GM19351 (cell line): ENCODE measurements at regions not wholly inside any gene's neighbourhood (a gene's known extent, or its start where the extent isn't known, plus 50 kb on each side); places are given as distances from the start of the nearest gene placed in this dataset.

Experiments used
- ATAC-seq: cut with Tn5 transposase; IDR thresholded peaks from one replicate; pipeline ENCODE4 v1.9.1; 2021; ENCODE audit warnings: mild to moderate bottlenecking, moderate library complexity; ENCODE audit not compliant: unreplicated experiment

GRCh38 chr6:95240514-95240913 lies 336.8 kb upstream of the MANEA start:
- ATAC-seq = no peak

DNA sequence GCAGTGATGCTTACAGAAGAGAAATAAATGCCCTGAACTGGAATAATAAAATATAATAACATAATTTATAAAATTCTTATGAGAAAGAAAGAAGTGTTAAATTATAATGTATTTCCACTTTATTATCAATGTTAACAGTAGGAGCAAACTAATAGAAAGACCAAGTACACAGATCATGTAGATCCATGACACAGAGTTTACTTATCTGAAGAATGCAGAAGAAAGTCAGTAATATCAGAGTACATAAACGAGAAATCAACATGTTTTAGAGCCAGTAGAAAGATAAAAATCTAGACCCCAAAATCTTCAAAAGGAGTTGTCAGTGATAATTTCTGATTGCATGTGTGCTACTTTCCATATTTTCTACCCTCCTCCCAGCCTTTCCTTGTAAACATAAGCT lies 334.8 kb upstream of the MANEA start:
- no peak for ATAC-seq

DNA sequence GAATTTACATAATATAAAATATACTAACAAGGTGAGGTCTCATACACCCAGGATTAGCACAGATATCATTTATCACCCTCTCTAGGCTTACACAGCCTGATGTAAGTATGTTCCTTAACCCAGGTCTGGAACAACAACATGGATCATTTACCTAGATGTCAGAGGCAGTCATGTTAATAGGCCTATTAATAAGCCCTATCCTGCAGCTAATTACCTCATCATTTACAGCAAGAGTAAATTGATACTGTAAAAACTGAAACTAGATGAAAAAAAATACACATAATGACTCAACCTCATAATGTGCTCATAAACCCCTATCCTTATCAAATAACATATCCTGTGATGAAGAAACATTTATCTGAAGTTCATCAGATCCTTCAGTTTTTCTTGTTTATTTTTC lies 334.3 kb upstream of the MANEA start:
- no peak for ATAC-seq

DNA sequence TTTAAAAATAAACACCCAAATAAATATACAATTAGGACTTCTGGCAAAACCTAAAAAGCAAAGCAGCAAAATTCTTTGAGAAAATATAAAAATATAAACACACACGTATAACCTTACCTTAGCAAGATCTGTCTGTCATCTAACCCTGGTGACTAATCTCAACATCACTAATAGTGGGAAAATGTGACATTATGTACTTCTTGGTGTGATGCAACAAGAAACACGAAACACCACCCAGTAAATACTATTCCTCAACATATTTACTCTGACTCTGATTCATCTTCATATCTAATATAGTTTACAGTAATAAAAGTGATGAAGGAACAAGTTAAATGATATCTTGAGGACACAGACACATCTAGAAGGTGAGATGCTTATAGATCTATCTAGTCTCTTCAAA lies 332.6 kb upstream of the MANEA start:
- no peak for ATAC-seq

GRCh38 chr6:95248499-95248898 lies 328.8 kb upstream of the MANEA start:
- ATAC-seq = no peak

GRCh38 chr6:95249175-95249574 lies 328.2 kb upstream of the MANEA start:
- ATAC-seq = no peak

GRCh38 chr6:95249661-95250060 lies 327.7 kb upstream of the MANEA start:
- no peak for ATAC-seq

DNA sequence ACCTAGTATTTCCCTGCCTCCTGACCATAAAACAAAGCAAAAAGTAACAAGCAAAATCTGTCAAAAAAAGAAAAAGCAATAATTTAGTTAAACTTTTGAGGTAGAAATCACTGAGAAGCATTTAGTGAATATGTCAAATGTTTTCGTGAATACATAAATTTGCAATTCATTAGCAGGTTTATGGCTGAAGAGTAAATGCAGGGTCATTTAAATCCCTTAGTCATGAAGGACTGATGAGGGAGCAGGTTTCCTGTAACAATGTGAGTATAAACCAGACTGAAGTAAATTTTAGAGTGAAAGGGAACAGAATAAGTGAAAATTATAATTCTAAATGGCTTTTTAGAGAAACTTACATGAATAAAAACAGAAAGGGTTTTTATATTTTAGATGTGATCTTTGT lies 313.5 kb upstream of the MANEA start:
- no peak for ATAC-seq

GRCh38 chr6:95266537-95267258 lies 310.6 kb upstream of the MANEA start:
- ATAC-seq = no peak

DNA sequence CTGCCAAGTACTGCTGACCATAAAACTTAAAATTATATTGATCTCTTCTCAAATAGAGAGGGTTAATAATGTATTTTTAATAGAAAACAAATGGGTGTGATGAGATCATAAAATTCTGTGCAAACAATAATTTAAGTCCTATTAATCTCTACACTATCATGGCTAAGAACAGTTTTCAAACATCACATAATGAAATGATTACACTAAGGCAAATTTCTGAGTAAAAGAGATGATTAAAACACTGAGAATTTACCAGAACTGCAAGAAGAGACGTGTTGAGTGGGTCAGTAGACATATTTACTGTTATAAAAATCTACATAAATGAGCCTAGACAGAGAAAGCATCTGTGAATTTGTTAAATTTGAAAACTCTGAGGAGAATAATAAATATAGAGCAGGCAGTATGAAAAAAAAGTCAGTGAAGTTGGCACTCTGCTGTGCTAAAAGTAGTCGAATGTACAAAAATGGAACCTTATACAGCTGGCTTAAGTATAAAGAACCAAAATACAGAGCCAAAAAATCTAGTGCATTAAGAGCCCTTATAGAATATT lies 302.6 kb upstream of the MANEA start:
- no peak for ATAC-seq

DNA sequence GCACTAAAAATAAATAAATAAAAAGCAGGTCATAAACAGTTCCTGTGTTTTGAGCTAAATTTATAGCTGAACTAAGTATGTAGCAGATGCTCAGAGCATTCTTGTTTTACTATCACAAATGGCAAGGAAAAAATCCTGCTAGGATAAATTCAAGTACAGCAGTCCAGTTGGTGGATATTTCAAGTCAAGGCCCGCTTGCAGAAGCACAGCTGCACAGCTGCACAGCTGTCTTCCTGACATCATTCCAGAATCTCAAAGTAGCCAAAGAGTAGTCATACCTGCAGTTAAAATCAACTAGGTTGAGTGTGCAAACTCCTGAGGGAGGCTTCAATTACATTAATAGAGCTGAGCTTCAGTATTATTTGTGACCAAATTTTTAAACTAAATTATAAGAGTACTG lies 297.7 kb upstream of the MANEA start:
- no peak for ATAC-seq

GRCh38 chr6:95280686-95281273 lies 296.6 kb upstream of the MANEA start:
- ATAC-seq = no peak

- no peak for ATAC-seq
These were observed 291.5 kb upstream of the MANEA start for GRCh38 chr6:95285881-95286280.

GRCh38 chr6:95286874-95287273 lies 290.5 kb upstream of the MANEA start:
- ATAC-seq = no peak

- ATAC-seq = no peak
These were observed 289.1 kb upstream of the MANEA start for GRCh38 chr6:95288251-95288650.

GRCh38 chr6:95292011-95292410 lies 285.3 kb upstream of the MANEA start:
- ATAC-seq = no peak

GRCh38 chr6:95293257-95293656 lies 284.1 kb upstream of the MANEA start:
- ATAC-seq = no peak

- ATAC-seq = no peak
These were observed 283.3 kb upstream of the MANEA start for GRCh38 chr6:95294043-95294442.

DNA sequence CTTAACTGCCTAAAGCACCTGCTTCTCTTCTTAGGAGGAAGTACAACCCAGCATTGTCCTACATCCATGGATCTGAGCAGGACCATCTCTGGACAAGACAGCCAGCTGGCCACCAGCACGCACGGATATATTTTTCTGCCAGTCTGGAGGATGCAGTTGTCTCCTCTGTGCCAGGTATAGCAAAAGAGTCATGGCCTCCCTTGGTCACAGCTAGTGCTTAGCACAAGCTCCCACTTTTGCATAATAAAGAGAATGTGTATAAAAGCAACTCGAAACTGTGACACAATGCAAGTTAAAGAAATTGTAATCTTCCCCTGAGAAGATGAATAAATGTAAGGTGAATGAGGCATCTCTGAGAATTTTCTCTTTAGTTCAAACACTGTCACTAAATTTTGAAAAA lies 267.8 kb upstream of the MANEA start:
- no peak for ATAC-seq

DNA sequence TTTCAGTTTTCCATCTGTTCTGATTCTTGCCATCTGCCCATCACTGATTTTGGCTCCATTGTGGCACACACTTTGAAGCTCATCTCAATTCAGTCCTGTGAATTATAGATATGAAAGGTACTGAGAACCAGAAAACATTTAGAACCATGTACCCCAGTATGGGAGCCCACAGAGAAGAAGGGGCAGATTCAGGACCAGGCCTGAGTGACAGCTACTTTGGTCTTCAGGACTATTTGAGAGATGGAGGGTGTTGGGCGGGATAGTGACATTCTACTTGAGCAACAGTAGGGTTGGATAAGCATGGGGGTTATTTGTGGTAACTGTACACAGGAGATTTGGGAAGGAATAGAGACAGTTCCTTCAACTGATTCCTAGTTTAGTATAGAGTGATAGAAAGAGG lies 259.2 kb upstream of the MANEA start:
- ATAC-seq = no peak

- ATAC-seq = no peak
These were observed 256.2 kb upstream of the MANEA start for GRCh38 chr6:95321126-95321525.

DNA sequence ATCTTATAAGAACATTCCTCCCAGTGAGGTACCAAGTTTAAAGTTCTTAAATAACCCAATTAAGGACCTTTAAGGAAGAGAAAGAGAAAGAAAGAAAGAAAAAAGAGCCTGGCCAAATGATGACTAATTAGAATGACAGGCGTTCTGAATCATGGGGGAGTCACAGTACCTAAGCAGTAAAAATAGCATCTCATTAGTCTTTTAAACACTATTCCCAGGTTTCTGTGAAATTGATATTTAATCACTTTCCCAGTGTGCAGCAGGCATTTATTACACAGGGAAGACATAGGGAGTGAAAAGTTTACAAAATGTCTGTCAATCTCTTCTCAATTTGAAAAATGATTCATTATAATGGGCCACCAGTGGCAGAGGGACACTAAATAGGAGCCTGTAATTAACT lies 251.4 kb upstream of the MANEA start:
- ATAC-seq = no peak

DNA sequence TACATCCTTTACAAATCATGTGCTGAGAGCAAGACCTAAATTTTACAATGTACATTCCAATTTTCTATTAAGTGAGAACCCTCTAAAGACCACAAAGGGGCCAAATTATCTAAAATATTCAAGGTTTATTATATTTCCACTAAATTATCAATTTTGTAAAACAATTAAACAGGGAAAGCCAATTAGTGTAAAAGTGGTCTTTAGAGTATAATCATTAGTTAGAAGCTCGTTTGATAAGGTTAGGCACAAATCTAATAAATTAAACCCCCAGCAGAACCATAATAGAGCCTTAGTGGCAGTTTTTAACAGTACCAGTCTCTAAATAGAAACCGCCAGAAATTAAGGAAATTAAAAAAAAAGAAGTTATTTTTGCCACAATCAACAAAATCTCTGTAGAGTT lies 249.1 kb upstream of the MANEA start:
- no peak for ATAC-seq
